ENCODE measurements at regions not wholly inside any gene's neighbourhood (a gene's known extent, or its start where the extent isn't known, plus 50 kb on each side); places are given as distances from the start of the nearest gene placed in this dataset.

GRCh38 chr16:79267781-79268180, 332.8 kb downstream of the MAF start:
- TF ChIP-seq POLR2AphosphoS5 (IDR thresholded peaks at IDR 0.05) (no peak), CTCF (IDR thresholded peaks at IDR 0.05) (no peak), POLR2A (IDR thresholded peaks at IDR 0.05) (no peak)

Data from upper lobe of left lung (tissue), 4 donors.